Transverse colon (tissue), 4 donors: ENCODE measurements at regions not wholly inside any gene's neighbourhood (a gene's known extent, or its start where the extent isn't known, plus 50 kb on each side); places are given as distances from the start of the nearest gene placed in this dataset.

Experiments
- DNase-seq: peaks from one replicate; pipeline ENCODE4 v3.0.0-alpha.2; 2019
- H3K27ac ChIP-seq, 4 donors: fragments of 200-600 bp; sonication (generic); 2 replicates each; pipeline ENCODE4 v1.5.1; 2016 to 2018; ENCODE audit warnings: inconsistent platforms in 4 of 4
- H3K27me3 ChIP-seq: fragments of 200-600 bp; sonication (generic); 2 replicates; pipeline ENCODE4 v1.5.1; 2017; ENCODE audit warnings: inconsistent platforms
- H3K36me3 ChIP-seq, 4 donors: fragments of 200-600 bp; sonication (generic); 2 replicates each; pipeline ENCODE4 v1.5.1; 2017 to 2019; ENCODE audit warnings: inconsistent platforms in 4 of 4
- H3K4me1 ChIP-seq, 4 donors: fragments of 200-600 bp; sonication (generic); 2 replicates each; pipeline ENCODE4 v1.5.1; 2017 to 2020; ENCODE audit warnings: inconsistent platforms in 4 of 4
- H3K4me3 ChIP-seq, 4 donors: fragments of 200-600 bp; sonication (generic); 1 replicate in 1 of 4; 2 replicates in 3 of 4; pipeline versions ENCODE4 v1.5.1 to v1.6.1; 2017 to 2019; ENCODE audit warnings: inconsistent platforms in 4 of 4
- H3K9me3 ChIP-seq, 2 donors: fragments of 200-600 bp; sonication (generic); 2 replicates each; pipeline ENCODE4 v1.5.1; 2017 to 2019; ENCODE audit warnings: inconsistent platforms in 2 of 2
- EP300 ChIP-seq: sonication (generic); formaldehyde crosslinking; IDR thresholded peaks from one replicate; pipeline ENCODE4 v1.6.1; 2017; ENCODE audit warnings: antibody characterized with exemption, low read depth
- POLR2A ChIP-seq: fragments of 450-650 bp; IDR thresholded peaks from one replicate; pipeline ENCODE4 v1.6.1; 2016; ENCODE audit warnings: antibody characterized with exemption, mild to moderate bottlenecking, moderate library complexity
- POLR2AphosphoS5 ChIP-seq, 3 donors: sonication (generic); formaldehyde crosslinking; IDR thresholded peaks; one replicate each; pipeline ENCODE4 v1.6.1; 2016; ENCODE audit warnings: antibody characterized with exemption in 3 of 3
- WGBS, 2 donors: methylation state at CpG; one replicate each; pipeline ENCODE4 v1.1.5; 2018; ENCODE audit warnings: low coverage in 1 of 2; 5-methylcytosine and 5-hydroxymethylcytosine counted together
- in situ Hi-C, 4 donors: fragments of 200-750 bp; cut with MboI; loops; one replicate each; pipeline versions ENCODE4 v1.15.0 to v1.15.1; 2017; ENCODE audit warnings: low sequenced_read_pairs in 3 of 4, low pct_ligation_motif_present in 1 of 4, low pct_unique_long_range_greater_than_20kb in 1 of 4
- intact Hi-C: fragments of 100-400 bp; cut with DNase I; formaldehyde crosslinking; loops from one replicate; pipeline ENCODE4 v1.15.1; 2023; ENCODE audit warnings: low total_unique reads
- TF ChIP-seq, protein P1 (sequence below), 5 experiments: fragments of 200-600 bp in 3 of 5; fragments of 450-650 bp in 2 of 5; sonication (generic) in 3 of 5; IDR thresholded peaks; 1 replicate in 2 of 5; 2 replicates in 3 of 5; pipeline ENCODE4 v1.5.1; 2016 to 2017; ENCODE audit warnings: antibody characterized with exemption in 5 of 5, inconsistent platforms in 3 of 5, mild to moderate bottlenecking in 2 of 5, moderate library complexity in 1 of 5

DNA sequence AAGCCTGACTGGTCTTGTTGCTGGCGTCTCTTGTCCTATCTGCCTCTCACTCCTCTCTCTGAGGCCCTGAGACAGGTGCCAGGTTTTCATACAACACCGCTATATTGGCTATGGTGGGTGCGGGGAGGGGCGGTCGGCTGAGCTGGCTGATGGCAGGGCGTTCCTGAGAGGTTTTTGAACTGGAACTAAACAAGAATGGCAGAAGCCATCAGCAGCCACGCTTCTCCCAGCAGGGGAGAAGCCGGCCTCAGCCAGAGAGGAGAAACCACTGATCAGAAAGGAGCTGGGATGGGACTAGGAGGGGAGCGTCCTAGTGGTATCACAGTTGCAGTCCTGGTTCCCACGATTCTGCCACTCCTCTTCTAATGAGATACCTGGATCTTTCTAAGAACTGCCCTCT is 89.9 kb upstream of the PRR23E start:
- no peak for DNase-seq
- Histone ChIP-seq H3K9me3 (no peaks in the 10 kb centered on the region), H3K27ac (no peak overlapping the region), H3K27me3 (no peaks in the 10 kb centered on the region), H3K4me1 (no peaks in the 10 kb centered on the region), H3K36me3 (no peaks in the 10 kb centered on the region), H3K4me3 (no peak overlapping the region)
- intact Hi-C loops (no loop called here), in situ Hi-C loops (no loop called here)
- 53 to 69% methylated on average over 3 to 10 of the region's 10 CpGs for WGBS, 2 donors
- TF ChIP-seq, protein P1, sequence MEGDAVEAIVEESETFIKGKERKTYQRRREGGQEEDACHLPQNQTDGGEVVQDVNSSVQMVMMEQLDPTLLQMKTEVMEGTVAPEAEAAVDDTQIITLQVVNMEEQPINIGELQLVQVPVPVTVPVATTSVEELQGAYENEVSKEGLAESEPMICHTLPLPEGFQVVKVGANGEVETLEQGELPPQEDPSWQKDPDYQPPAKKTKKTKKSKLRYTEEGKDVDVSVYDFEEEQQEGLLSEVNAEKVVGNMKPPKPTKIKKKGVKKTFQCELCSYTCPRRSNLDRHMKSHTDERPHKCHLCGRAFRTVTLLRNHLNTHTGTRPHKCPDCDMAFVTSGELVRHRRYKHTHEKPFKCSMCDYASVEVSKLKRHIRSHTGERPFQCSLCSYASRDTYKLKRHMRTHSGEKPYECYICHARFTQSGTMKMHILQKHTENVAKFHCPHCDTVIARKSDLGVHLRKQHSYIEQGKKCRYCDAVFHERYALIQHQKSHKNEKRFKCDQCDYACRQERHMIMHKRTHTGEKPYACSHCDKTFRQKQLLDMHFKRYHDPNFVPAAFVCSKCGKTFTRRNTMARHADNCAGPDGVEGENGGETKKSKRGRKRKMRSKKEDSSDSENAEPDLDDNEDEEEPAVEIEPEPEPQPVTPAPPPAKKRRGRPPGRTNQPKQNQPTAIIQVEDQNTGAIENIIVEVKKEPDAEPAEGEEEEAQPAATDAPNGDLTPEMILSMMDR (IDR thresholded peaks at IDR 0.05) = no peak
- TF ChIP-seq POLR2A (no peak), EP300 (no peak), POLR2AphosphoS5 (IDR thresholded peaks at IDR 0.05) (no peak)

DNA sequence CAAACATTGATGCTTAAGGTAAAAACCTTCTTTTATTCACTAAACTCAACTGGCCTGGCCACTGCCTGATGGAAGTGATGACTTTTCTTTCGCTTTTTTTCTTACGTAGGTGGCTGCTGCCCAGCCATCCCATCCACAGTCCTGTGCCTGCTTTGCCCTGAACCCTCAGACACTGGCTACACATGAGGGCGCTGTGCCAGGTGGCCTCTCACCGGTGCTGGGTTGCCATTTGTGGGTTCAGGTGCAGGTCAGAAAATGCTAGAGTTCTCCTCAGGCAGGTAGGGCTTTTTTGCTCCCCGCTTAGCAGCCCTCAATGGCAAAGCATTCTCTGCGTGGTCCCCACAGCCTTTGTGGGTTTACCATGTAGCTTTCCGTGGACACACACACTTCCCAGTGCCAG is 88.3 kb upstream of the PRR23E start:
- intact Hi-C loops = no loop called here
- no peaks in the 10 kb centered on the region for H3K36me3 ChIP-seq
- no peaks in the 10 kb centered on the region for H3K4me1 ChIP-seq
- in situ Hi-C loops = no loop called here
- no peak overlapping the region for H3K27ac ChIP-seq
- H3K9me3 ChIP-seq = no peaks in the 10 kb centered on the region
- WGBS, 2 donors = 82 to 100% methylated on average over 1 to 7 of the region's 7 CpGs
- no peak for DNase-seq
- no peaks in the 10 kb centered on the region for H3K27me3 ChIP-seq
- TF ChIP-seq POLR2A = no peak
- TF ChIP-seq, protein P1 (IDR thresholded peaks at IDR 0.05) = no peak
- no peak overlapping the region for H3K4me3 ChIP-seq

DNA sequence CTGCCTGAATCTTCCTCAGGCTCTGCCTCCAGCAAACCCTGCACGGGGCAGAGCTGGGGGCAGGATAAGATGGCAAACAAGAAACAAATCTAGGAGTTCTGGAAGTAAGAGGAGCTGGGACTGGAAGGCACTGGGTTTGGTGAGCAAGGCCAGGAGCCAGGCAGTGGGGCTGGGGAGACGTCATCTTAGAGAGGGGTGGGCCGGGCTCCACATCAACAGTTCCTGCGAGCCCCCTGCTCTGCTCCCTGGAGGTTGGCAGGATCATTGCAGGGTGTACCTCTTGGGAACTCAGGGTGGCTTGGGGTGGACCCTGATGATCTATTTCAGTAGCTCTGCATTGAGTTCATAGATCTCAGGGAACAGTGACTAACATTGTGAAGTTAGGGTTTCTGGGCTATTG is 87.3 kb upstream of the PRR23E start:
- Histone ChIP-seq H3K36me3 (no peaks in the 10 kb centered on the region), H3K27me3 (no peaks in the 10 kb centered on the region), H3K4me3 (no peak overlapping the region), H3K9me3 (no peaks in the 10 kb centered on the region), H3K27ac (no peak overlapping the region), H3K4me1 (no peaks in the 10 kb centered on the region)
- in situ Hi-C loops = no loop called here
- no peak for DNase-seq
- TF ChIP-seq EP300 = no peak
- TF ChIP-seq, protein P1 (IDR thresholded peaks at IDR 0.05) = no peak
- TF ChIP-seq POLR2A = no peak
- TF ChIP-seq POLR2AphosphoS5 (IDR thresholded peaks at IDR 0.05) = no peak
- intact Hi-C loops = no loop called here
- WGBS, 2 donors = 74% methylated on average over 4 of the region's 4 CpGs; no CpG with 5 or more reads in 1 of the 2 donors

GRCh38 chr3:127106053-127106452 is 86.9 kb upstream of the PRR23E start:
- no peaks in the 10 kb centered on the region for H3K36me3 ChIP-seq
- no peak overlapping the region for H3K27ac ChIP-seq
- no peaks in the 10 kb centered on the region for H3K27me3 ChIP-seq
- intact Hi-C loops = no loop called here
- no peak overlapping the region for H3K4me3 ChIP-seq
- 71% methylated on average over 6 of the region's 7 CpGs; no CpG with 5 or more reads in 1 of the 2 donors for WGBS, 2 donors
- no peak for DNase-seq
- in situ Hi-C loops = no loop called here
- TF ChIP-seq, protein P1 (IDR thresholded peaks at IDR 0.05) = no peak
- TF ChIP-seq POLR2A (no peak), POLR2AphosphoS5 (IDR thresholded peaks at IDR 0.05) (no peak), EP300 (no peak)
- H3K4me1 ChIP-seq = no peaks in the 10 kb centered on the region
- H3K9me3 ChIP-seq = no peaks in the 10 kb centered on the region
